Spleen (tissue), 7 donors: ENCODE measurements at regions not wholly inside any gene's neighbourhood (a gene's known extent, or its start where the extent isn't known, plus 50 kb on each side); places are given as distances from the start of the nearest gene placed in this dataset.

Experiments
- POLR2A ChIP-seq, 3 donors: fragments of 450-650 bp; IDR thresholded peaks; one replicate each; pipeline ENCODE4 v1.5.1; 2017; ENCODE audit warnings: antibody characterized with exemption in 3 of 3, mild to moderate bottlenecking in 1 of 3
- POLR2AphosphoS5 ChIP-seq, 3 donors: sonication (generic); formaldehyde crosslinking; IDR thresholded peaks; one replicate each; pipeline ENCODE4 v1.5.1; 2017; ENCODE audit warnings: antibody characterized with exemption in 3 of 3
- TF ChIP-seq, protein P1 (sequence below), 11 experiments: fragments of 200-600 bp in 7 of 11; fragments of 450-650 bp in 4 of 11; sonication (generic) in 4 of 11; IDR thresholded peaks in 8 of 11; conservative IDR thresholded peaks in 3 of 11; 1 replicate in 7 of 11; 2 replicates in 4 of 11; pipeline versions ENCODE4 v1.4.0 to v1.8.0; 2016 to 2021; ENCODE audit warnings: antibody characterized with exemption in 11 of 11, inconsistent platforms in 4 of 11, mild to moderate bottlenecking in 1 of 11
- donor health status: DM: no; HTN: no; CAD: no; lungs with moderate emphysema.
- donor health status: DM: no; HTN: no; CAD: no.
- donor health status: DM: no; HTN: no; CAD: no.

DNA sequence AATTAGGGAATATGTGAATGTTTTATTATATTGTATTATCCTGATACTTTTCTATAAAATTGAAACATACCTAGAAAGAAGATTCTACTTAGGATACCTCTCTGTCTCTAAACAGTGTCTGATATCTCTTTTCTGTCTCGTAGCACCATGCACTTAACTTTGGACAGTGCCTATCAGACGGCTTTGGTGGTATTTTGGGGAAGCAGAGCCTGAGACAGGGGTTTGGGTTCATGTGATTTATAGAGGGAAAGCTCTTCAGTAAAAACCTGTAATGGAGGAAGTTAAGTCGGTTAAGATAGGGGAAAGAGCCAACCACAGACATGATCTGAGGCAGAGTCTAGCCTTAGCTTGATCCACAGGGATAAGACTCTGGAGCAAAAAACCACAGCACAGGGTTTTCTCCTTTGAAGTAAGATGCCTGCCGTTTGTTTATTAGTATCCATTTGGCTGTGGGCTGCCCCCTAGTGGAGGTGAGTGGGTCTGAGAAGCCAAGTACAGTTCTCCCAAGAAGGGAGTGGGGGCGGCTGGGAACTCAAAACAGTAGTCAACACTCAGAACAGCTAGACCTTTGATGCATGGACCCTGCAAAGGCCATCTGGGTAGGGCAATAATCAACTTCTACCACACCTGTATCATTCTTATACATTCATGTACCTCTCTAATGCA is 141.2 kb upstream of the ASTN2 start:
- TF ChIP-seq, protein P1, sequence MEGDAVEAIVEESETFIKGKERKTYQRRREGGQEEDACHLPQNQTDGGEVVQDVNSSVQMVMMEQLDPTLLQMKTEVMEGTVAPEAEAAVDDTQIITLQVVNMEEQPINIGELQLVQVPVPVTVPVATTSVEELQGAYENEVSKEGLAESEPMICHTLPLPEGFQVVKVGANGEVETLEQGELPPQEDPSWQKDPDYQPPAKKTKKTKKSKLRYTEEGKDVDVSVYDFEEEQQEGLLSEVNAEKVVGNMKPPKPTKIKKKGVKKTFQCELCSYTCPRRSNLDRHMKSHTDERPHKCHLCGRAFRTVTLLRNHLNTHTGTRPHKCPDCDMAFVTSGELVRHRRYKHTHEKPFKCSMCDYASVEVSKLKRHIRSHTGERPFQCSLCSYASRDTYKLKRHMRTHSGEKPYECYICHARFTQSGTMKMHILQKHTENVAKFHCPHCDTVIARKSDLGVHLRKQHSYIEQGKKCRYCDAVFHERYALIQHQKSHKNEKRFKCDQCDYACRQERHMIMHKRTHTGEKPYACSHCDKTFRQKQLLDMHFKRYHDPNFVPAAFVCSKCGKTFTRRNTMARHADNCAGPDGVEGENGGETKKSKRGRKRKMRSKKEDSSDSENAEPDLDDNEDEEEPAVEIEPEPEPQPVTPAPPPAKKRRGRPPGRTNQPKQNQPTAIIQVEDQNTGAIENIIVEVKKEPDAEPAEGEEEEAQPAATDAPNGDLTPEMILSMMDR (IDR thresholded peaks at IDR 0.05 in 8 of 11, conservative IDR thresholded peaks at IDR 0.05 in 3 of 11): peak in 7 of 11 experiments; percentile 20 to 59 (median 48)
- TF ChIP-seq POLR2A (IDR thresholded peaks at IDR 0.05): no peak
- TF ChIP-seq POLR2AphosphoS5 (IDR thresholded peaks at IDR 0.05): no peak
